B cell (primary cell): ENCODE measurements at regions not wholly inside any gene's neighbourhood (a gene's known extent, or its start where the extent isn't known, plus 50 kb on each side); places are given as distances from the start of the nearest gene placed in this dataset.
"Not testable (repeated sequence)": the region's sequence is repeated elsewhere in the genome, so short reads cannot be mapped to it uniquely, and the experiment has no call there.

Experiments used
- ATAC-seq: fragments of 200-7000 bp; cut with Tn5 transposase; one replicate; pipeline ENCODE4 v1.10.0; 2021; ENCODE audit warnings: low read depth, mild to moderate bottlenecking, moderate number of reproducible peaks, moderate library complexity
- CTCF ChIA-PET: fragments of 350-600 bp; sonication (Branson Sonifier 250); formaldehyde crosslinking; loops from one replicate; lab custom pipeline; 2021; ENCODE audit warnings: antibody characterized with exemption, inconsistent platforms; lab: Charles Lee
- POLR2A ChIA-PET: fragments of 350-600 bp; sonication (Branson Sonifier 250); formaldehyde crosslinking; loops from one replicate; lab custom pipeline; 2021; ENCODE audit warnings: antibody characterized with exemption; lab: Charles Lee
- DNase-seq: peaks from one replicate; pipeline ENCODE4 v3.0.0; 2013
- H2AFZ ChIP-seq: 2 replicates; pipeline ENCODE4 v1.6.1; 2012; ENCODE audit warnings: mild to moderate bottlenecking, low read depth, low read length; ENCODE audit not compliant: insufficient read depth, poor library complexity, severe bottlenecking
- H3K27ac ChIP-seq, 2 donors: 1 replicate in 1 of 2; 2 replicates in 1 of 2; pipeline ENCODE4 v1.5.1; 2012 to 2013; ENCODE audit warnings: low read length in 2 of 2, mild to moderate bottlenecking in 2 of 2, moderate library complexity in 1 of 2
- H3K27me3 ChIP-seq, 4 experiments: fragments of 200-600 bp in 1 of 4; sonication (generic) in 1 of 4; replicated peaks in 1 of 4; 1 replicate in 2 of 4; 2 replicates in 2 of 4; pipeline versions ENCODE4 v1.6.1 to v1.7.0; 2013 to 2016; ENCODE audit warnings: low read length in 3 of 4, mild to moderate bottlenecking in 2 of 4, mixed read lengths in 1 of 4, moderate library complexity in 1 of 4; ENCODE audit not compliant: insufficient read depth in 4 of 4, control insufficient read depth in 3 of 4; ENCODE audit errors: control extremely low read depth in 1 of 4
- H3K36me3 ChIP-seq, 2 experiments: replicated peaks in 1 of 2; 1 replicate in 1 of 2; 2 replicates in 1 of 2; pipeline versions ENCODE4 v1.6.1 to v1.7.1; 2013; ENCODE audit warnings: low read length in 1 of 2; ENCODE audit not compliant: insufficient read depth in 2 of 2, control insufficient read depth in 1 of 2; ENCODE audit errors: control extremely low read depth in 1 of 2, extremely low read depth in 1 of 2
- H3K4me1 ChIP-seq, 2 donors: fragments of 200-600 bp in 1 of 2; sonication (generic) in 1 of 2; 1 replicate in 1 of 2; 2 replicates in 1 of 2; pipeline versions ENCODE4 v1.5.1 to v1.6.1; 2013 to 2017; ENCODE audit warnings: low read length in 2 of 2; ENCODE audit not compliant: control insufficient read depth in 2 of 2, insufficient read depth in 2 of 2
- H3K4me2 ChIP-seq: replicated peaks from 2 replicates; pipeline ENCODE3; 2012; ENCODE audit warnings: mild to moderate bottlenecking, low read depth, low read length; ENCODE audit not compliant: poor library complexity, severe bottlenecking
- H3K4me3 ChIP-seq, 5 experiments: fragments of 200-600 bp in 1 of 5; sonication (generic) in 1 of 5; 1 replicate in 3 of 5; 2 replicates in 2 of 5; pipeline versions ENCODE4 v1.5.1 to v1.7.0; 2011 to 2016; ENCODE audit warnings: low read length in 4 of 5, mild to moderate bottlenecking in 4 of 5, low read depth in 2 of 5, control low read depth in 1 of 5, moderate library complexity in 1 of 5; ENCODE audit not compliant: insufficient read depth in 1 of 5; ENCODE audit errors: control extremely low read depth in 1 of 5, extremely low read depth in 1 of 5
- H3K79me2 ChIP-seq: fragments of 200-600 bp; sonication (generic); one replicate; pipeline ENCODE4 v1.6.0; 2016; ENCODE audit warnings: low read length; ENCODE audit not compliant: control insufficient read depth, insufficient read depth
- H3K9ac ChIP-seq: fragments of 200-600 bp; sonication (generic); 2 replicates; pipeline ENCODE4 v1.6.1; 2017; ENCODE audit warnings: mild to moderate bottlenecking, low read length, moderate library complexity
- H3K9me3 ChIP-seq, 3 donors: one replicate each; pipeline versions ENCODE4 v1.6.1 to v1.7.1; 2013; ENCODE audit warnings: low read length in 2 of 3; ENCODE audit not compliant: control insufficient read depth in 2 of 3, insufficient read depth in 1 of 3; ENCODE audit errors: control extremely low read depth in 1 of 3
- H4K20me1 ChIP-seq: 2 replicates; pipeline ENCODE4 v1.6.0; 2012; ENCODE audit warnings: mild to moderate bottlenecking, low read length; ENCODE audit not compliant: insufficient read depth, control insufficient read depth, poor library complexity, severe bottlenecking
- H3K27ac Mint-ChIP-seq: one replicate; pipeline ENCODE4 v1.8.0; 2021; ENCODE audit warnings: mixed read lengths
- H3K27me3 Mint-ChIP-seq: one replicate; pipeline ENCODE4 v1.8.0; 2021; ENCODE audit warnings: mixed read lengths
- H3K4me1 Mint-ChIP-seq: one replicate; pipeline ENCODE4 v1.8.0; 2021; ENCODE audit warnings: mixed read lengths
- H3K4me3 Mint-ChIP-seq: one replicate; pipeline ENCODE4 v1.8.0; 2021; ENCODE audit warnings: mixed read lengths
- H3K9me3 Mint-ChIP-seq: one replicate; pipeline ENCODE4 v1.8.0; 2022; ENCODE audit warnings: mixed read lengths; ENCODE audit not compliant: insufficient read depth
- CTCF ChIP-seq: fragments of 200-600 bp; IDR thresholded peaks from one replicate; pipeline ENCODE4 v1.8.0; 2022; ENCODE audit warnings: antibody characterized with exemption, mild to moderate bottlenecking
- EZH2 ChIP-seq: IDR thresholded peaks from 2 replicates; pipeline ENCODE4 v1.6.1; 2012; ENCODE audit warnings: borderline replicate concordance, low read depth, mild to moderate bottlenecking, moderate library complexity, low read length; ENCODE audit not compliant: insufficient read depth, poor library complexity, severe bottlenecking
- WGBS: methylation state at CpG from one replicate; pipeline ENCODE4 v1.1.5; 2013; ENCODE audit warnings: missing lambda C conversion rate; ENCODE audit not compliant: insufficient coverage; 5-methylcytosine and 5-hydroxymethylcytosine counted together
- intact Hi-C: fragments of 100-400 bp; cut with micrococcal nuclease; formaldehyde crosslinking; loops from one replicate; pipeline ENCODE4 v1.10.0; 2022

DNA sequence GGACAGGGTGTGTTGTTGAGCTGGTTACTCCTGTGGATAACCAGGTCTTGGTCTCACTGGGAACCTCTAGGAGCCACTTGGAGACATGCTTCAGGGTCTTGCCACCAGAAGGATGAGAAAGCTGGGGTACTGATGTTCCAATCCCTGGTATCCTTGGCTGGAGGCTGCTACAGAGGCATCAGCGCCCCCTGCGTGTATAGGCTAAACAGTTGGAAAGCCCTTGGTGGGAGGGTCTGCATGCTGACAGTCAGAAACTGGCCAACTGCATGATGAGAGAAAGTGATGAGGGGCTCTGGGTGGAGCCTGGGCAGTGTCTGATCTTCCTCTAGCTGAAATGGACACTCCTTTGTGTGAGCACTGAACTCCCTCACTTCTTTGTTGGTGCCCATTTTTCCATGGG lies 536.9 kb downstream of the XYLT1 start:
- H2AFZ ChIP-seq = no peak overlapping the region
- POLR2A ChIA-PET = no interaction called here
- no peak for TF ChIP-seq EZH2
- no peak for TF ChIP-seq CTCF
- H3K27me3 ChIP-seq = no peaks in the 10 kb centered on the region
- no peaks in the 10 kb centered on the region for H3K4me1 Mint-ChIP-seq
- no peak overlapping the region for H3K4me3 ChIP-seq
- CTCF ChIA-PET = no interaction called here
- H3K27ac Mint-ChIP-seq = no peak overlapping the region
- DNase-seq (no peak), ATAC-seq (no peak)
- no peaks in the 10 kb centered on the region for H3K79me2 ChIP-seq
- 90% methylated on average over 2 of the region's 2 CpGs for WGBS
- H3K9ac ChIP-seq = no peak overlapping the region
- H3K36me3 ChIP-seq = no peaks in the 10 kb centered on the region
- H3K4me3 Mint-ChIP-seq = no peak overlapping the region
- H3K4me2 ChIP-seq = no peak overlapping the region
- H3K4me1 ChIP-seq = no peaks in the 10 kb centered on the region
- peaks cover 25% of the 10 kb centered on the region for H3K27me3 Mint-ChIP-seq
- H3K27ac ChIP-seq = no peak overlapping the region
- peaks cover 0 to 3% (median under 1%) of the 10 kb centered on the region in 3 donors for H3K9me3 ChIP-seq
- H4K20me1 ChIP-seq = no peaks in the 10 kb centered on the region
- H3K9me3 Mint-ChIP-seq = no peaks in the 10 kb centered on the region
- intact Hi-C loops = no loop called here

DNA sequence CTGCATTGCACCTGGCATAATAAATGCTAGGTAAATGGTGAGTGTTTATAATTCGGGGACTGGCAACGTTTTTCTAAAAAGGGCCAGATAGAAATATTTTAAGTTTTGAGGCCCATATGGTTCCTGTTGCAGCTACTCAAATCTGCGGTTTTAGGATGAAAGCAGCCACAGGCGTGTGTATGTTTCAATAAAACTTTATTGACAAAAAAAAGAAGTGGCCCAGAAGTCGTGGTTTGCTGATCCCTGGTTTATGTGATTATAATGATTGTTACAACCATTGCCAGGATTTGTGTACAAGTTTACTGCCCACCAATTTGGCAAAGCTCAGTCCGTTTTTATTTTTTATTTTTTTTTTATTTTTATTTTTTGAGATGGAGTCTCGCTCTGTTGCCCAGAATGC lies 536.1 kb downstream of the XYLT1 start:
- H3K36me3 ChIP-seq = no peaks in the 10 kb centered on the region
- DNase-seq = no peak

DNA sequence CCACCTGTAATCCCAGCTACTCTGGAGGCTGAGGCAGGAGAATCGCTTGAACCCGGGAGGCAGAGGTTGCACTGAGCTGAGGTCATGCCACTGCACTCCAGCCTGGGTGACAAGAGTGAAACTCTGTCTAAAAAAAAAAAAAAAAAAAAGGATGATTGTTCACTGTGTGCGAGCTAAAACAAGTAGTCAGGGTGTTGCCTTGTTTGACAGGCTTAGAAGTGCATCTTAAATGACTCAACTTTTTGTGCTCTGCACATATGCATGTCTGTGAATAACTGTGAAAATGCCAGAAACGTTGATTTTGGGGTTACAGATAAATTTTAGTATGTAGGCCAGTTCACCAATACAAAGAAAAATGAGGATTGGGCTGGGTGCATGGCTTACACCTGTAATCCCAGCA lies 534.9 kb downstream of the XYLT1 start:
- H3K36me3 ChIP-seq, H3K27me3 ChIP-seq, H3K9me3 Mint-ChIP-seq, DNase-seq, H3K9ac ChIP-seq, H3K4me1 Mint-ChIP-seq, CTCF ChIA-PET, H4K20me1 ChIP-seq, H3K4me1 ChIP-seq, H2AFZ ChIP-seq, H3K4me3 ChIP-seq, H3K27ac ChIP-seq, H3K79me2 ChIP-seq, H3K4me3 Mint-ChIP-seq, H3K27ac Mint-ChIP-seq, H3K9me3 ChIP-seq, H3K4me2 ChIP-seq, ATAC-seq, POLR2A ChIA-PET, intact Hi-C loops: not testable (repeated sequence)
- peaks cover 18% of the 10 kb centered on the region for H3K27me3 Mint-ChIP-seq
- WGBS = no CpG with 5 or more reads among the region's 4 CpGs

More for the DNA sequence above, 536.1 kb downstream of the XYLT1 start:
- H4K20me1 ChIP-seq = no peaks in the 10 kb centered on the region
- no peak overlapping the region for H3K4me2 ChIP-seq
- WGBS = 91% methylated on average over 5 of the region's 7 CpGs
- no peak for ATAC-seq
- intact Hi-C loops = no loop called here
- no peak overlapping the region for H3K27ac ChIP-seq
- ChIA-PET CTCF (no interaction called here), POLR2A (no interaction called here)
- TF ChIP-seq CTCF (no peak), EZH2 (no peak)
- Mint-ChIP-seq H3K9me3 (no peaks in the 10 kb centered on the region), H3K27me3 (peaks cover 25% of the 10 kb centered on the region), H3K4me1 (no peaks in the 10 kb centered on the region), H3K4me3 (no peak overlapping the region), H3K27ac (no peak overlapping the region)
- no peak overlapping the region for H2AFZ ChIP-seq
- no peaks in the 10 kb centered on the region for H3K27me3 ChIP-seq
- H3K4me1 ChIP-seq = no peaks in the 10 kb centered on the region
- H3K9ac ChIP-seq = no peak overlapping the region
- no peaks in the 10 kb centered on the region for H3K79me2 ChIP-seq
- H3K9me3 ChIP-seq = peaks cover 0 to 3% (median 0%) of the 10 kb centered on the region in 3 donors
- H3K4me3 ChIP-seq = no peak overlapping the region
